Sigmoid colon (tissue), 6 donors: ENCODE measurements at regions not wholly inside any gene's neighbourhood (a gene's known extent, or its start where the extent isn't known, plus 50 kb on each side); places are given as distances from the start of the nearest gene placed in this dataset.
"Not testable (repeated sequence)": the region's sequence is repeated elsewhere in the genome, so short reads cannot be mapped to it uniquely, and the experiment has no call there.

Experiments
- DNase-seq: peaks from one replicate; pipeline ENCODE4 v3.0.0-alpha.2; 2019
- H3K27ac ChIP-seq, 4 donors: fragments of 200-600 bp; sonication (generic); one replicate each; pipeline ENCODE4 v1.5.1; 2016 to 2019; ENCODE audit warnings: mild to moderate bottlenecking in 1 of 4
- H3K27me3 ChIP-seq, 3 donors: fragments of 200-600 bp; sonication (generic); one replicate each; pipeline ENCODE4 v1.5.1; 2019; ENCODE audit warnings: mild to moderate bottlenecking in 1 of 3
- H3K36me3 ChIP-seq, 4 donors: fragments of 200-600 bp; sonication (generic); one replicate each; pipeline ENCODE4 v1.5.1; 2016 to 2019
- H3K4me1 ChIP-seq, 4 donors: fragments of 200-600 bp; sonication (generic); one replicate each; pipeline ENCODE4 v1.5.1; 2017 to 2019
- H3K4me3 ChIP-seq, 4 donors: fragments of 200-600 bp; sonication (generic); one replicate each; pipeline ENCODE4 v1.5.1; 2017 to 2019; ENCODE audit warnings: mild to moderate bottlenecking in 2 of 4, moderate library complexity in 1 of 4
- H3K9me3 ChIP-seq, 4 donors: fragments of 200-600 bp in 3 of 4; sonication (generic) in 3 of 4; one replicate each; pipeline versions ENCODE4 v1.5.1 to v1.6.1; 2013 to 2019
- EP300 ChIP-seq, 4 donors: sonication (generic); formaldehyde crosslinking; IDR thresholded peaks; one replicate each; pipeline ENCODE4 v1.6.1; 2017; ENCODE audit warnings: antibody characterized with exemption in 4 of 4
- POLR2A ChIP-seq, 2 donors: fragments of 450-650 bp; IDR thresholded peaks; one replicate each; pipeline ENCODE4 v1.6.1; 2016; ENCODE audit warnings: antibody characterized with exemption in 2 of 2, mild to moderate bottlenecking in 2 of 2, moderate library complexity in 2 of 2
- POLR2AphosphoS5 ChIP-seq, 4 donors: sonication (generic); formaldehyde crosslinking; IDR thresholded peaks; one replicate each; pipeline ENCODE4 v1.6.1; 2017; ENCODE audit warnings: antibody characterized with exemption in 4 of 4
- WGBS, 2 donors: extraction: QIAGEN DNeasy Blood & Tissue Kit; methylation state at CpG; one replicate each; pipeline ENCODE4 v1.1.7; 2013; 5-methylcytosine and 5-hydroxymethylcytosine counted together
- intact Hi-C: fragments of 100-400 bp; cut with DNase I; formaldehyde crosslinking; loops from one replicate; pipeline ENCODE4 v1.15.1; 2023
- TF ChIP-seq, protein P1 (sequence below), 4 experiments: fragments of 450-650 bp in 3 of 4; fragments of 200-600 bp in 1 of 4; IDR thresholded peaks; one replicate each; pipeline ENCODE4 v1.5.1; 2016 to 2019; ENCODE audit warnings: antibody characterized with exemption in 4 of 4, mild to moderate bottlenecking in 3 of 4, moderate library complexity in 2 of 4
- donor health status: healthy with polysubstance abuse.
- donor health status: healthy.

DNA sequence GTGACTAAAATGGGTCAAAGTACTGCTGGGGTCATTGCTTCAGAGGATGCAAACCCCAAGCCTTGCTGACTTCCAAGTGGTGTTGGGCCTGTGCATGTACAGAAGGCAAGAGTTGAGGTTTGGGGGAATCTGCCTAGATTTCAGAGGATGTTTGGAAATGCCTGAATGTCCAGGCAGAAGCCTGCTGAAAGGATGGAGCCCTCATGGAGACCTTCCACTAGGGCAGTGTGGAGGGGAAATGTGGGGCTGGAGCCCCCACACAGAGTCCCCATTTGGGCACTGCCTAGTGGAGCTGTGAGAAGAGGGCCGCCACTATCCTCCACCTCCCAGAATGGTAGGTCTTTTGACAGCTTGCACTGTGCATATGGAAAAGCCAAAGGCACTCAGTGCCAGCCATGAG lies 377.7 kb upstream of the TRPC7 start:
- no peaks in the 10 kb centered on the region for H3K36me3 ChIP-seq
- no peak for TF ChIP-seq POLR2A (IDR thresholded peaks at IDR 0.05)
- WGBS, 2 donors = 84 to 90% methylated on average over 1 of the region's 1 CpG
- H3K4me3 ChIP-seq = no peak overlapping the region
- no peak for DNase-seq
- peaks cover 0 to 6% (median 0%) of the 10 kb centered on the region in 4 donors for H3K9me3 ChIP-seq
- no peaks in the 10 kb centered on the region for H3K27me3 ChIP-seq
- H3K27ac ChIP-seq = no peak overlapping the region
- intact Hi-C loops = no loop called here
- no peaks in the 10 kb centered on the region for H3K4me1 ChIP-seq

DNA sequence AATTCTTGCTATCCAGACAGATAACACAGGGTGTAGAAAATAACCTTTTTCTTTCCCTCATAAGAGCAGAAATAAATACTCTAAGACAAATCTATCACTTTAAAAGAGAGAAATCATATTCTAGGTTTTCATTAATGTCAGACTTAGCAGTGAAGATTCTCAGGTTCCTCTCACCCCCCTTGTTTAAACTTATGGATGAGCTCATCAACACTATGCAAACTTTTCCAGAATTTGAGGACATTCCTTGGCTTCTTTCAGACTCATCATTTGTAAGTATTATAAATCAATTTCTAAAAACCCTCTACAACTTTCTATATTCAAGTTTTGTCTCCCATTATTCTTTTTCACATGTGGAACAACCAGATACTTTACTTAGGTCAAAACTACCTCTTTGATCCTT lies 374.9 kb upstream of the TRPC7 start:
- no peak for DNase-seq
- H3K27ac ChIP-seq = no peak overlapping the region
- TF ChIP-seq EP300 (IDR thresholded peaks at IDR 0.05) (no peak), POLR2A (IDR thresholded peaks at IDR 0.05) (no peak), POLR2AphosphoS5 (IDR thresholded peaks at IDR 0.05) (no peak)
- TF ChIP-seq, protein P1, sequence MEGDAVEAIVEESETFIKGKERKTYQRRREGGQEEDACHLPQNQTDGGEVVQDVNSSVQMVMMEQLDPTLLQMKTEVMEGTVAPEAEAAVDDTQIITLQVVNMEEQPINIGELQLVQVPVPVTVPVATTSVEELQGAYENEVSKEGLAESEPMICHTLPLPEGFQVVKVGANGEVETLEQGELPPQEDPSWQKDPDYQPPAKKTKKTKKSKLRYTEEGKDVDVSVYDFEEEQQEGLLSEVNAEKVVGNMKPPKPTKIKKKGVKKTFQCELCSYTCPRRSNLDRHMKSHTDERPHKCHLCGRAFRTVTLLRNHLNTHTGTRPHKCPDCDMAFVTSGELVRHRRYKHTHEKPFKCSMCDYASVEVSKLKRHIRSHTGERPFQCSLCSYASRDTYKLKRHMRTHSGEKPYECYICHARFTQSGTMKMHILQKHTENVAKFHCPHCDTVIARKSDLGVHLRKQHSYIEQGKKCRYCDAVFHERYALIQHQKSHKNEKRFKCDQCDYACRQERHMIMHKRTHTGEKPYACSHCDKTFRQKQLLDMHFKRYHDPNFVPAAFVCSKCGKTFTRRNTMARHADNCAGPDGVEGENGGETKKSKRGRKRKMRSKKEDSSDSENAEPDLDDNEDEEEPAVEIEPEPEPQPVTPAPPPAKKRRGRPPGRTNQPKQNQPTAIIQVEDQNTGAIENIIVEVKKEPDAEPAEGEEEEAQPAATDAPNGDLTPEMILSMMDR (IDR thresholded peaks at IDR 0.05) = no peak
- H3K4me1 ChIP-seq = no peaks in the 10 kb centered on the region
- H3K27me3 ChIP-seq = no peaks in the 10 kb centered on the region
- no peaks in the 10 kb centered on the region for H3K36me3 ChIP-seq
- H3K9me3 ChIP-seq = peaks cover 0 to 6% (median 0%) of the 10 kb centered on the region in 4 donors
- intact Hi-C loops = no loop called here
- no peak overlapping the region for H3K4me3 ChIP-seq

DNA sequence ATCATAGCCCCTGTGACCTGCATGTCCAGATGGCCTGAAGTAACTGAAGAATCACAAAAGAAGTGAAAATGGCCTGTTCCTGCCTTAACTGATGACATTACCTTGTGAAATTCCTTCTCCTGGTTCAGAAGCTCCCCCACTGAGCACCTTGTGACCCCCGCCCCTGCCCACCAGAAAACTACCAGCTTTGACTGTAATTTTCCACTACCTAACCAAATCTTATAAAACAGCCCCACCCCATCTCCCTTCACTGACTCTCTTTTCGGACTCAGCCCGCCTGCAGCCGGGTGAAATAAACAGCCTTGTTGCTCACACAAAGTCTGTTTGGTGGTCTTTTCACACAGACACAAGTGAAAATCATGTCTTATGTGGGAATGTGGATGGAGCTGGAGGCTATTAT lies 373.9 kb upstream of the TRPC7 start:
- H3K27ac ChIP-seq, H3K4me1 ChIP-seq, DNase-seq, intact Hi-C loops, H3K27me3 ChIP-seq, H3K4me3 ChIP-seq, H3K9me3 ChIP-seq, H3K36me3 ChIP-seq: not testable (repeated sequence)
- WGBS, 2 donors = 47 to 61% methylated on average over 4 of the region's 4 CpGs

DNA sequence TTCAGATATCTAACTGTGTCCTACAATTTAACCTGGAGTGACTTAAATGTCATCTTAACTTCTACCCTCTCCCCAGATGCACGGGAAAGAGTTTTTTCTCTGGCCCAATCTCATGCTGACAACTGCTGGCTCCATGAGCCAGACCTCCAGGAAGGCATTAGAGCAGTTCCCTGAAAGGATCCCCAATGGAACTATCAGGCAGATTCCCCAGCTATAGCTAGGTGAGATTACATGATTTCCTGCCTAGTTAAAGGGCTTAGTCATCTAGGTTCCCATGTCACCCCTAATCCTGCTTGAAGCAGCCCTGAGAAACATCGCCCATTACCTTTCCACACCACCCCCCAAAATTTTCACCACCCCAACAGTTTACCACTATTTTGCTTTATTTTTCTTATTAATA lies 373.5 kb upstream of the TRPC7 start:
- H3K4me1 ChIP-seq = no peaks in the 10 kb centered on the region
- WGBS, 2 donors = 85 to 96% methylated on average over 2 of the region's 2 CpGs

DNA sequence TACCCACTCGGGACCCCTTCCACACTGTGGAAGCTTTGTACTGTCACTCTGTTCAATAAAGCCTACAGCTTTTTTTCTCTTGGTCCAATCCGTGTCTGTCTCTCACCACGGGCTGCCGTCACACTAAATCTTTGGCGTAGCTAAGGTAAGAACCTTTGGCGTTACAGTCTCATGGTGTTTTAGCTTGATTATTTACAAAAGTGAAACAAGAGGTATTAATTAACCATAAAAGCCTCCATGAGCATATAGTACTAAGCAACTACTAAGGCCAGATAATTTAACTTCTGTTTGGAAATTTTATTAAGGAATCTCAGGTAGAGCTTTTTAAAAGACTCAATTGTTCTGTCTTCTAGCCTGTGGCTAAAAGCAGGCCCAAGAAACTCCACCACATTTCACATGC lies 370.7 kb upstream of the TRPC7 start:
- Histone ChIP-seq H3K36me3 (no peaks in the 10 kb centered on the region), H3K27ac (no peak overlapping the region), H3K4me1 (peaks cover 0 to 11% (median 3%) of the 10 kb centered on the region in 4 donors), H3K9me3 (no peaks in the 10 kb centered on the region), H3K27me3 (no peaks in the 10 kb centered on the region), H3K4me3 (no peak overlapping the region)
- DNase-seq = no peak
- intact Hi-C loops = no loop called here
- no peak for TF ChIP-seq EP300 (IDR thresholded peaks at IDR 0.05)
- TF ChIP-seq, protein P1 (IDR thresholded peaks at IDR 0.05) = no peak
- TF ChIP-seq POLR2AphosphoS5 (IDR thresholded peaks at IDR 0.05) = no peak
- TF ChIP-seq POLR2A (IDR thresholded peaks at IDR 0.05) = no peak
- WGBS, 2 donors = 29 to 49% methylated on average over 6 of the region's 6 CpGs

More for the DNA sequence above, 373.5 kb upstream of the TRPC7 start:
- no peak overlapping the region for H3K4me3 ChIP-seq
- no peaks in the 10 kb centered on the region for H3K27me3 ChIP-seq
- peaks cover 0 to 6% (median 0%) of the 10 kb centered on the region in 4 donors for H3K9me3 ChIP-seq
- H3K27ac ChIP-seq = no peak overlapping the region
- TF ChIP-seq, protein P1 (IDR thresholded peaks at IDR 0.05) = no peak
- TF ChIP-seq POLR2A (IDR thresholded peaks at IDR 0.05) (no peak), EP300 (IDR thresholded peaks at IDR 0.05) (no peak)
- no peaks in the 10 kb centered on the region for H3K36me3 ChIP-seq
- DNase-seq = no peak
- intact Hi-C loops = no loop called here

DNA sequence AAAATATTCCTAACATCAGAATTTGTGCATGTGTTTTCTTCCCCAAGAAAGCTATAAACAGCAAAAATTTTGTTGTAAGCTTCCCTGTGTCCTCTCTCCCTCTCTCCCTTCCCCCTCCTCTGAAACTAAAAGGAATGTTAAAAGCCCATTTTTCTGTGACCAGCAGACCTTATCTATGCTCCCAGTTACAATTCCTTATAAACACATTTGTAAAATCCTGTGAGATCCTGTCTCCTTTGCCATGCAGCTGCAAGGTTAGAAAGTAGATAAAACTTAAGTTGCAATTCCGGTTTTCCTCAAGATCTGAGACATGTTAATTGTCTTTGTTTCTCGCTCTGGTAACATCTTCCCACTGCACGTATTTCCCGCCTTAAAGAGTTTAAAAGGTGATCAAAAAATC lies 370.3 kb upstream of the TRPC7 start:
- H3K4me3 ChIP-seq, DNase-seq, intact Hi-C loops, H3K27me3 ChIP-seq, H3K36me3 ChIP-seq, H3K27ac ChIP-seq, H3K9me3 ChIP-seq: not testable (repeated sequence)
- peaks cover 0 to 15% (median 6%) of the 10 kb centered on the region in 4 donors for H3K4me1 ChIP-seq
- 21 to 28% methylated on average over 4 of the region's 4 CpGs for WGBS, 2 donors
